GM21515 (cell line): ENCODE measurements at regions not wholly inside any gene's neighbourhood (a gene's known extent, or its start where the extent isn't known, plus 50 kb on each side); places are given as distances from the start of the nearest gene placed in this dataset.

Source experiments
- ATAC-seq: cut with Tn5 transposase; IDR thresholded peaks from one replicate; pipeline ENCODE4 v1.9.1; 2021; ENCODE audit not compliant: unreplicated experiment

- no peak for ATAC-seq
Measured at GRCh38 chr6:40973304-40973703, 65.7 kb downstream of the UNC5CL start.

- no peak for ATAC-seq
Measured at GRCh38 chr6:40972814-40973213, 66.2 kb downstream of the UNC5CL start.

DNA sequence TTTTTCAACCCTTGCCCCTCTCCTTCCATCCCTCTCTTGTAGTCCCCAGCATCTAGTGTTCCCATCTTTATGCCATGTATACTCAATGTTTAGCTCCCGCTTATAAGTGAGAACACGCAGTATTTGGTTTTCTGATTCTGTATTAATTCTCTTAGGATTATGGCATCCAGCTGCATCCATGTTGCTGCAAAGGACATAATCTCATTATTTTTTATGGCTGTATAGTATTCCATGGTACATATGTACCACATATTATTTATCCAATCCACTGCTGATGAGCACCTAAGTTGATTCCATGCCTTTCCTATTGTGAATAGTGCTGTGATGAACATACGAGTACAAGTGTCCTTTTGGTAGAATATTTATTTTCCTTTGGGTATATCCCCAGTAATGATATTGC lies 66.8 kb downstream of the UNC5CL start:
- ATAC-seq, result no peak

GRCh38 chr6:40968620-40969164 lies 70.3 kb downstream of the UNC5CL start:
- ATAC-seq, result no peak

- no peak for ATAC-seq
Measured at GRCh38 chr6:40966860-40967259, 72.2 kb downstream of the UNC5CL start.

DNA sequence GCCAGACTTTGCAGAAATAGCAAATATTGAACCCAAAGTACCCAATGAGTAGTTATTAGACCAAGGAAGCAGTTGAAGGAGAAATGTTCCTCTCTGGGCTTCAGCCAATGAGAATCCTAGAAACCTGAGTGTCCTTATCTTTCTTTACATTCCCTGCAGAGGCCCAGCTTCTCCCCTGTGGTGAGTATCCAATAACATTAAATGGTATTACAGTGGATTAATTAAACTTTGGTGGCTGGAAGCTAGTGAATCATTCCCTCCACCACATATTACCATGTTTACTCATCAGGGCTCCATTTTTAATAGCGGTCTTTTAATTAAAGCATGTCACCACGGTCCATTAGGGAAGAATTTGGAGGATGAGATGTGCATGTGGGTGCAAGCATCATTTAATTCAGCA lies 74.0 kb downstream of the UNC5CL start:
- ATAC-seq, result no peak

DNA sequence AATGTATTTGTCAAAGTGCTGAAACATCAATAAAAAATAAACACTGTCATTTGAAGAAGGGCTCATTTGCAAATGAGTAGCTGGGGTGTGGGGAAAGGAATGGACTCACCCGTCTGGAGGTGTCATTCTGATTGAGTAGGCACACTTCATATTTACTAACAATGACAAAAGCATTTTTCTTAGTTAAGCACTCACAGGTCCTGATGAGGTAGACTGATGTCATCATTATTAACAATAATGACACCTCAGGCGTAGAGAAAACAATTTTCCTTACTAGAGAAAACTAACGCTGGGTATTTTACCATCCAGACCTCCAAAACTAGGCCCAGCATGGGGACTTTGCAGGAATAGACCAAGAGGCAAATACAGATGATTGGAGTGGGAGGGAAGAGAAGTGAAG lies 76.0 kb downstream of the UNC5CL start:
- ATAC-seq, result no peak

- ATAC-seq, result no peak
Measured at GRCh38 chr6:40962241-40962640, 76.8 kb downstream of the UNC5CL start.

DNA sequence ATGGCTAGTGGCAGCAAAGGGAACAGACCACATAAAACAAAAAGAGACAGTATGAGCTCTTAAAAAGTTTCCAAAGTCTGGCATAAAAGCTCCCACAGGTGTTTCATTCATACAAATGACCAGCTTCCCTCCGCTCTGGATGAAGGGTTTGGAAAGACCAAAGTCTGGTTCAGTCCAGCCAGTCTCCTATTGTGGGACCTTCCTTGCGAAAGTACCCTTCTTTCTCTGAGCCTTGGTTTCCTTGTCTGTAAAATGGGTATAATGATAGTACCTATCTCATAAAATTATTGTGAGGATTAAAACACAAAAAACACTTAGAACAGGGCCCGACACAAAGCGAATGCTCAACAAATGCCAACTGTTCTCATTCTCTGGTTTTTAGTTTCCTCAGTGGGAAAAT lies 77.2 kb downstream of the UNC5CL start:
- ATAC-seq, result no peak

GRCh38 chr6:40960742-40961430 lies 78.1 kb downstream of the UNC5CL start:
- ATAC-seq, result no peak

GRCh38 chr6:40959781-40960327 lies 79.2 kb downstream of the UNC5CL start:
- ATAC-seq, result no peak

- no peak for ATAC-seq
Measured at GRCh38 chr6:40958738-40959137, 80.3 kb downstream of the UNC5CL start.

DNA sequence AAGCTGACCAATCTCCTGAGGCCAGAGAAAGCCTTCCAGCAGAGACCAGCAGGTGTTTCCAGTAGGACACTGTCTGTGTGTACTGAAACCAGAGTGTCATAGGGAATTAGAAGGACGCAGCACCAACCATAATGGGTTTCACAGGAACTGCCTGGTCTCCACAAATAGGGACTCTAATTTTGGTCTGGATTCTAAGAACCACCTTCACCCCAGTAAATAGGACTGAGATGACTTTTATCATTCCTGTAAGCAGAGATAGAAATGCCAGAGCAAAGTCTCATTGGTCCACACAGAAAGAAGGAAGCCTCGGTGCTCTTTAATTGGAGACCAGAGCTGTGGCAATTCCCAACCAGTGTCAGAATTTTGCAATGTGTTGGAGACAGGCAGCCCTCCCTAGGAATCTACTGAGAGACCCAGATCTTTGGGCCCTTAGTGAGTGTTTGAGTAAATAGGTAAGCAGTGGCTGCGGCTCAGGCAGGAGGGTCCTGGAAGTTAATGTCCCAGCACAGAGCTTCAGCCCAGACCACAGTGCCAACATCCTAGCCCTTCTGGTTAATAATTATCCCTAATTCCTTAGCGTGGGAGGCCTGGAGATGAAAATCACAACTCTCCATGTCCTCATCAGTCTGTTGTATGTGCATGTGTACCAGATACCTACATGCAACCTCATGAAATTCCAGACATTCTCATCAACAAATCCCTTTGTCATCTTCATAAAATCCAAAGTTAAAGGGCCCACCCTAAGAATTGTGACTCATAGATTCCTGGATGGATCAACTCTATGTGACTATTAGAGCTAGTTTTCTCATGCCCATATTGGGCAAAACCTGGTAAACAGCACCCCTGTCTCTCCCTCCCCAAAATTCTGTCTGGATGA lies 81.2 kb downstream of the UNC5CL start:
- ATAC-seq, result no peak

GRCh38 chr6:40956936-40957335 lies 82.1 kb downstream of the UNC5CL start:
- ATAC-seq, result no peak

DNA sequence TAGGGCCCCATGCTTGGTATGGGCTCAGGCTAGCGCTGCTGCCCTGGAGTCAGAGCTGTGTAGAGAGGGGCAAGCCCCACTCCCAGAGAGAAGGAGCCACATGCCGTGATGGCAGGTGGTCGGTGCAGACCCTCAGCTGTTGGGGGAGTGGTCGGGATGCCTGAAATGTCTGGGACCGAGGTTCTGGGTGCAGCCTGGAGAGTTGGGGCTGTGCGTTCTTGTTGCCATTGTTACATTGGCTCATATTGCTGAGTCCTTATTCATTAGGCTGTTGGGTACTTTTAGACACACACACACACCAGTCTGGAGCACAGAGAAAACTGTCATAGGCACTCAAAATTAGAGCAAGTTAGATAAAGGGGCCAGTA lies 83.9 kb downstream of the UNC5CL start:
- ATAC-seq, result no peak

DNA sequence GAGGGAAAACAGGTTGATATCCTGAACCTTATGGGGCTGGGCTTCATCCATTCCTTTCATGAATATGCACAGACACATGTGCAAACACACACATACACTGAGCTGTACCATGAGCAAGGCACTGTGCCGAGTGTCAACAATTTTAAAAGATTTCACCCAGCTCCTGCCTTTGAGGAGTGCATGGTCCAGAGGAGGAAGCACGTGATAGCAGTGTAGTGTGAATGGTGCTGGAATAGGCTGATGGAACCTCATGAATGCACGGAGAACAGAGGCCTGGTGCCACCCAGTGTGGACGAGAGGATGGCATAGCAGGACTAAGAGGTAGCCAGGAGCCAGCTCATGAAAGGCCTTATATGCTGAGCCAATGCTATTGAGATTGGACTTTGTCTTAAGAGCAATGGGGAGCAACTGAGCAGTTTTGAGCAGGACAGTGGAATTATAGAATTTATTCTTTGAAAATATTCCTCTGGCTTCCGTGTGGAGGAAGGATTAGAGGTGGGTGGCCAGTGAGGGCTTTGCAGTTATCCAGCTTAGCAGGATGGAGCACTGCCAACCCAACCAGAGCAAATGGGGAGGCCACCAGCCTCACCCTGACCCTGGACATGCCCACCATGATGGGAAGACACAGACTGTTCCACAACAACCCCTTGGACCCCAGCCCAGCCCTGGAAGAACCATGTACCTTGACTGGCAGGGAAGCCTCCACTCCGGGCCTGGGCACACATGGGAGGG lies 84.4 kb downstream of the UNC5CL start:
- no peak for ATAC-seq

DNA sequence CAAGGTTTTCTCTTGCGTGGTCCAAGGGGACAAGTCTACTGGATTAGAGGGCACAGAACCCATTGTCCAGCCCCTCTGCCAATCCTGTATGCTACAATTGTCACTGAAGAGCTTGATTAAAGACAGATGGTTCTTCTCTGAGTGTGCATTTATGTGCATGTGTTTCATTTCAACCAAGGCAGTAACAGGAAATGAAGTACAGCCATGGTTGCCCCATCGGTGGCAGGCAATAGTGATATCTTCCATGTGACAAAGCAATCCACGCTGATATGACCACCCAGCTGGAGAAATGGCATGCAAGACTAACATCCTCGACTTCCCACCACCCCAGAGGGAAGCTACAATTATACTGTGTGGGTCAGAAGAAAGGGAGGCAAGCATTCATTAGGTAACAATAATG lies 85.5 kb downstream of the UNC5CL start:
- ATAC-seq, result no peak

GRCh38 chr6:40950986-40951698 lies 87.9 kb downstream of the UNC5CL start:
- ATAC-seq, result no peak

DNA sequence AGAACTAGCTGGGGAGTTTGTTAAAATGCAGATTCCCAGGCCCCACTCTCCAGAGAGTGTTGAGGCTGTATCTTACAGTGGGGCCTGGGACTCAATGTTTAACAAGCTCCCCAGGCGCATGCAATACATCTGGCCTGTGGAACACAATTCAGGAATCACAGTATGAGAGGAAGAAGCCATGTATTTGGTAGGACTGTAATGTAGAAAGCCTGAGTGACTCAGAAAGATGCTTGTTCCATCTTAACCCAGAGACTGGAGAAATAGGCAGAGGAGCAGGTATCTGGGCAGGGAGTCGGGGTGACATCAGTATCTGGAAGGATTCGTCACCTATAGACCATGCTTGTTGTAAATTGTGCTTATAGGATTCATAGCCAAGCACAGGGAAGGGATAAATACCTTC lies 90.5 kb downstream of the UNC5CL start:
- no peak for ATAC-seq

GRCh38 chr6:40947876-40948526 lies 91.0 kb downstream of the UNC5CL start:
- no peak for ATAC-seq
